ENCODE measurements at regions not wholly inside any gene's neighbourhood (a gene's known extent, or its start where the extent isn't known, plus 50 kb on each side); places are given as distances from the start of the nearest gene placed in this dataset.

DNA sequence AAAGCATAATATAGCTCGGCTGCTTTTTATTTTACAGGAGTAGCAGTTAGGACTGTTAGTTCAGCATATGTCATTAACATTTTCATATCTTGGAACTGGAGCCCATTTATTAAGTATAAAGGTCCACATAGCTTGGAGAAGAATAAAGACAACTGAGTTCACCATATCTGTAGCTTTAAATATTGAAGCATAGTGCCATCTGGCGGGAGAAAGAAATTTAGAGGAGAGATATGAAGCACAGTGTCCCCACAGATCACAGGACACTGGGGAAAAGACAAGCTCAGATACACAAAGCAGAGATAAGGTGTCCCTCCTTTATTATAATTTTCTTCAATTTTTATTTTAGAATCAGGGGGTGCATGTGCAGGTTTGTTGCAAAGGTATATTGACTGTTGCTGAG is 104.7 kb upstream of the FREM2 start:
- peak in 3 of 7 donors; percentile 16 to 23 (median 22) for DNase-seq
- H3K27me3 ChIP-seq = no peaks in the 10 kb centered on the region
- intact Hi-C loops (cut with DNase I) = no loop called here
- H3K36me3 ChIP-seq (replicated peaks in 1 of 2) = no peaks in the 10 kb centered on the region
- no peak overlapping the region for H3K27ac ChIP-seq
- H3K4me1 ChIP-seq (replicated peaks in 1 of 2) = no peaks in the 10 kb centered on the region
- 12 to 25% (median 16%) methylated on average over 2 of the region's 2 CpGs for WGBS, 4 donors
- TF ChIP-seq POLR2A (IDR thresholded peaks at IDR 0.05) = no peak
- TF ChIP-seq, protein P1, sequence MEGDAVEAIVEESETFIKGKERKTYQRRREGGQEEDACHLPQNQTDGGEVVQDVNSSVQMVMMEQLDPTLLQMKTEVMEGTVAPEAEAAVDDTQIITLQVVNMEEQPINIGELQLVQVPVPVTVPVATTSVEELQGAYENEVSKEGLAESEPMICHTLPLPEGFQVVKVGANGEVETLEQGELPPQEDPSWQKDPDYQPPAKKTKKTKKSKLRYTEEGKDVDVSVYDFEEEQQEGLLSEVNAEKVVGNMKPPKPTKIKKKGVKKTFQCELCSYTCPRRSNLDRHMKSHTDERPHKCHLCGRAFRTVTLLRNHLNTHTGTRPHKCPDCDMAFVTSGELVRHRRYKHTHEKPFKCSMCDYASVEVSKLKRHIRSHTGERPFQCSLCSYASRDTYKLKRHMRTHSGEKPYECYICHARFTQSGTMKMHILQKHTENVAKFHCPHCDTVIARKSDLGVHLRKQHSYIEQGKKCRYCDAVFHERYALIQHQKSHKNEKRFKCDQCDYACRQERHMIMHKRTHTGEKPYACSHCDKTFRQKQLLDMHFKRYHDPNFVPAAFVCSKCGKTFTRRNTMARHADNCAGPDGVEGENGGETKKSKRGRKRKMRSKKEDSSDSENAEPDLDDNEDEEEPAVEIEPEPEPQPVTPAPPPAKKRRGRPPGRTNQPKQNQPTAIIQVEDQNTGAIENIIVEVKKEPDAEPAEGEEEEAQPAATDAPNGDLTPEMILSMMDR (IDR thresholded peaks at IDR 0.05) = peak in 5 of 6 experiments; percentile 7 to 50 (median 35)
- H3K4me3 ChIP-seq = no peak overlapping the region
- no peaks in the 10 kb centered on the region for H3K9me3 ChIP-seq (replicated peaks in 1 of 3)

DNA sequence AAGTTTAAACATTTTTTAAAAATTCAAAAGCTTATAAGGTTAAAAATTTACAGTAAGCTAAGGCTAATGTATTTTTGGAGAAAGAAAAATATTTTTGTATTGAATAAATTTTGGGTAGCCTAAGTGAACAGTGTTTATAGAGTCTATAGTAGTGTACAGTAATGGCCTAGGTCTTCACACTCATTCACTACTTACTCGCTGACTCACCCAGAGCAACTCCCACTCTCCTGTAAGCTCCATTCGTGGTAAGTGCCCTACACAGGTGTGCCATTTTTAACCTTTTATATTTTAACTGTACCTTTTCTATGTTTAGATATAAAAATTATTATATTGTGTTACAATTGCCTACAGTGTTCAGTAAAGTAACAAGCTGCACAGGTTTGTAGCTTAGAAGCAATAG is 96.6 kb upstream of the FREM2 start:
- intact Hi-C loops (cut with DNase I) = no loop called here
- Histone ChIP-seq H3K9me3 (replicated peaks in 1 of 3) (no peaks in the 10 kb centered on the region), H3K4me3 (no peak overlapping the region), H3K4me1 (replicated peaks in 1 of 2) (no peaks in the 10 kb centered on the region), H3K27ac (no peak overlapping the region), H3K27me3 (no peaks in the 10 kb centered on the region), H3K36me3 (replicated peaks in 1 of 2) (no peaks in the 10 kb centered on the region)
- no peak for DNase-seq
- WGBS, 4 donors = 69 to 82% (median 73%) methylated on average over 2 of the region's 2 CpGs
- TF ChIP-seq POLR2A (IDR thresholded peaks at IDR 0.05) = no peak
- TF ChIP-seq, protein P1 (IDR thresholded peaks at IDR 0.05) = no peak

DNA sequence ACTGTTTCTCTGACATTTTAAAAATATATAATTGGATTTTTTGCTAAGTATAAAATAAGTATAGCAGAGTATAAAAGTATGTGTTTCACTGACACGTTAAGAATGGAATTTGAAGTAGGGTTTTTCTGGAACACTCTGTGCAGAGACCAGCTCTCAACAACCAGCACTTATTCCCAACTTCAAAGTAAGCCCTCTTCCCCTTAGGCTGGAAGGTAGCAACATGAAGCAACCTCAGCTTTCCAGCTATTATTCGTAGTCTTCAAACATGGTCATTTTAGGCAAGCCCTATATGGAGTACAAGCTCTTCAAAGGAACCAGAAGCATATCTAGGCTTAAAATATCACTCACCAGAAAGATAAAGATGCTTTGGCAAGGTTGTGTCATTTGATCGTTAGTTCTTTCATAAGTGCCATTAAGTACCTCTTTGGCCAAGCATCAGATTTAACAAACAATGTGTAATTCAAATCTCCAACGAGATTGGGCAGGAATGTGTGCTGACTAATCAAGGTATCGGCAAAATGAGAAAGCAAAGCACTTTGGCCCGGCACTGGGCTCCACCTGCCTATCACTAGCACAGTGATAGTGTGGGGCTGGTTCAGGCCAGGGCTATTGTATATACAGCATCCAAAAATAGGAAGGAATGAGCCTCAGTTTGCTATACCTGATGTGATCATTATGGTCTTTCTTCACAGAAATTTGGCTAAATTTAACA is 95.9 kb upstream of the FREM2 start:
- intact Hi-C loops (cut with DNase I) = no loop called here
- Histone ChIP-seq H3K4me1 (replicated peaks in 1 of 2) (no peaks in the 10 kb centered on the region), H3K4me3 (no peak overlapping the region), H3K36me3 (replicated peaks in 1 of 2) (no peaks in the 10 kb centered on the region), H3K27me3 (no peaks in the 10 kb centered on the region), H3K27ac (no peak overlapping the region), H3K9me3 (replicated peaks in 1 of 3) (no peaks in the 10 kb centered on the region)
- 75 to 79% (median 76%) methylated on average over 6 of the region's 6 CpGs for WGBS, 4 donors
- TF ChIP-seq, protein P1 (IDR thresholded peaks at IDR 0.05) = no peak
- no peak for TF ChIP-seq POLR2A (IDR thresholded peaks at IDR 0.05)
- no peak for DNase-seq

DNA sequence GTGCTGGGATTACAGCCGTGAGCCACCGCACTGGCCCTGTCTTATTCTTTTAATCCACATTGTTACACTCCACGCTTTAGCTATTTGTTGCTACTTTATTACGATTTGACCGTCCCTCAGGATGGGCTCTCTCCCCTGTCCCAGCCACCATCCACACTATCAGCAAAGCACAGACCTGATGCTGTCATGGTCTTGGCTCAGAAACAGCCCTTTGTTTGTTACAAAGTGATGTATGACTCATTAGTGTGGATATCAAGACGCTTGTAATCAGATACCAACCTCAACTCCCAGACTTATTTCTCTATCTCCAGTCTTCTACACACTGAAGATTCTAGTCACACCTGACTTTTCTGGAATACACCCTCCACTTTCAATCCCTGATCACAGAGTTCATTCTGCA is 84.6 kb upstream of the FREM2 start:
- H3K4me3 ChIP-seq = no peak overlapping the region
- no peak overlapping the region for H3K27ac ChIP-seq
- no peaks in the 10 kb centered on the region for H3K36me3 ChIP-seq (replicated peaks in 1 of 2)
- TF ChIP-seq, protein P1 (IDR thresholded peaks at IDR 0.05) = no peak
- no peak for TF ChIP-seq POLR2A (IDR thresholded peaks at IDR 0.05)
- H3K4me1 ChIP-seq (replicated peaks in 1 of 2) = no peaks in the 10 kb centered on the region
- H3K27me3 ChIP-seq = no peaks in the 10 kb centered on the region
- DNase-seq = no peak
- no peaks in the 10 kb centered on the region for H3K9me3 ChIP-seq (replicated peaks in 1 of 3)
- intact Hi-C loops (cut with DNase I) = no loop called here
- WGBS, 4 donors = 74 to 84% (median 77%) methylated on average over 6 of the region's 6 CpGs

Data from adrenal gland (tissue), 9 donors.